SK-N-SH treated with all-trans-retinoic acid at 6 μM for 48 hours (cell line): ENCODE measurements at regions not wholly inside any gene's neighbourhood (a gene's known extent, or its start where the extent isn't known, plus 50 kb on each side); places are given as distances from the start of the nearest gene placed in this dataset.

ENCODE experiments used
- ATAC-seq: fragments of 200-7000 bp; cut with Tn5 transposase; 3 replicates; pipeline ENCODE4 v1.9.1; 2020; ENCODE audit warnings: mild to moderate bottlenecking, moderate library complexity
- ARNTL ChIP-seq: fragments of 450-650 bp; formaldehyde crosslinking; IDR thresholded peaks from 2 replicates; pipeline ENCODE4 v1.5.0; 2020; ENCODE audit warnings: low read depth, mild to moderate bottlenecking, moderate library complexity, borderline replicate concordance
- BACH2 ChIP-seq: fragments of 250-450 bp; sonication (Bioruptor Pico); IDR thresholded peaks from 2 replicates; pipeline ENCODE4 v1.9.0; 2021; ENCODE audit warnings: mild to moderate bottlenecking, borderline replicate concordance
- CSDC2 ChIP-seq: fragments of 250-450 bp; sonication (Bioruptor Pico); IDR thresholded peaks from 2 replicates; pipeline ENCODE4 v1.5.0; 2020; ENCODE audit warnings: mild to moderate bottlenecking, moderate library complexity
- ESRRG ChIP-seq: fragments of 250-450 bp; sonication (Bioruptor Pico); IDR thresholded peaks from 2 replicates; pipeline ENCODE4 v1.6.1; 2021; ENCODE audit warnings: mild to moderate bottlenecking
- GLIS3 ChIP-seq: fragments of 250-450 bp; sonication (Bioruptor Pico); IDR thresholded peaks from 2 replicates; pipeline ENCODE4 v1.5.0; 2020; ENCODE audit warnings: mild to moderate bottlenecking, moderate library complexity
- OSR1 ChIP-seq: fragments of 250-450 bp; sonication (Bioruptor Pico); IDR thresholded peaks from 2 replicates; pipeline ENCODE4 v1.8.0; 2022; ENCODE audit warnings: moderate library complexity, mild to moderate bottlenecking, inconsistent platforms
- PPARA ChIP-seq: fragments of 250-450 bp; sonication (Bioruptor Pico); IDR thresholded peaks from 2 replicates; pipeline ENCODE4 v1.5.0; 2020; ENCODE audit warnings: mild to moderate bottlenecking, borderline replicate concordance
- RARB ChIP-seq: fragments of 250-450 bp; sonication (Bioruptor Pico); IDR thresholded peaks from 2 replicates; pipeline ENCODE4 v1.8.0; 2021; ENCODE audit warnings: mild to moderate bottlenecking, moderate library complexity
- SNAI2 ChIP-seq: fragments of 250-450 bp; sonication (Bioruptor Pico); IDR thresholded peaks from 2 replicates; pipeline ENCODE4 v1.5.0; 2020; ENCODE audit warnings: mild to moderate bottlenecking, moderate library complexity
- TOX ChIP-seq: fragments of 250-450 bp; sonication (Bioruptor Pico); IDR thresholded peaks from 2 replicates; pipeline ENCODE4 v1.8.0; 2021; ENCODE audit warnings: mild to moderate bottlenecking, moderate library complexity, borderline replicate concordance
- ZC3H10 ChIP-seq: fragments of 250-450 bp; sonication (Bioruptor Pico); IDR thresholded peaks from 2 replicates; pipeline ENCODE4 v1.5.1; 2021; ENCODE audit warnings: mild to moderate bottlenecking, moderate library complexity
- ZFP3 ChIP-seq: fragments of 250-450 bp; sonication (Bioruptor Pico); IDR thresholded peaks from 2 replicates; pipeline ENCODE4 v1.5.0; 2020; ENCODE audit warnings: mild to moderate bottlenecking, moderate library complexity
- ZFP30 ChIP-seq: fragments of 450-650 bp; formaldehyde crosslinking; IDR thresholded peaks from 2 replicates; pipeline ENCODE4 v1.5.0; 2022; ENCODE audit warnings: mild to moderate bottlenecking, moderate library complexity
- ZNF565 ChIP-seq: fragments of 450-650 bp; formaldehyde crosslinking; conservative IDR thresholded peaks from 2 replicates; pipeline ENCODE4 v1.5.0; 2020; ENCODE audit warnings: low read depth, mild to moderate bottlenecking, moderate library complexity
- ZNF70 ChIP-seq: fragments of 450-650 bp; formaldehyde crosslinking; IDR thresholded peaks from 2 replicates; pipeline ENCODE4 v1.5.0; 2020; ENCODE audit warnings: mild to moderate bottlenecking, moderate library complexity
- ZNF8 ChIP-seq: fragments of 450-650 bp; formaldehyde crosslinking; IDR thresholded peaks from 2 replicates; pipeline ENCODE4 v1.5.0; 2020; ENCODE audit warnings: mild to moderate bottlenecking, moderate library complexity
- TF ChIP-seq, protein P1 (sequence below): fragments of 250-450 bp; sonication (Bioruptor Pico); IDR thresholded peaks from 2 replicates; pipeline ENCODE4 v1.5.1; 2020; ENCODE audit warnings: low read depth, mild to moderate bottlenecking, moderate library complexity
- TF ChIP-seq, protein P2 (sequence below): fragments of 250-450 bp; sonication (Bioruptor Pico); IDR thresholded peaks from 2 replicates; pipeline ENCODE4 v1.5.0; 2020; ENCODE audit warnings: mild to moderate bottlenecking, moderate library complexity
- TF ChIP-seq, protein P3 (sequence below): fragments of 250-450 bp; sonication (Bioruptor Pico); IDR thresholded peaks from 2 replicates; pipeline ENCODE4 v1.5.1; 2021; ENCODE audit warnings: mild to moderate bottlenecking, moderate library complexity
- TF ChIP-seq, protein P4 (sequence below): fragments of 250-450 bp; sonication (Bioruptor Pico); IDR thresholded peaks from 2 replicates; pipeline ENCODE4 v1.8.0; 2021; ENCODE audit warnings: low read depth, mild to moderate bottlenecking, moderate library complexity, borderline replicate concordance

DNA sequence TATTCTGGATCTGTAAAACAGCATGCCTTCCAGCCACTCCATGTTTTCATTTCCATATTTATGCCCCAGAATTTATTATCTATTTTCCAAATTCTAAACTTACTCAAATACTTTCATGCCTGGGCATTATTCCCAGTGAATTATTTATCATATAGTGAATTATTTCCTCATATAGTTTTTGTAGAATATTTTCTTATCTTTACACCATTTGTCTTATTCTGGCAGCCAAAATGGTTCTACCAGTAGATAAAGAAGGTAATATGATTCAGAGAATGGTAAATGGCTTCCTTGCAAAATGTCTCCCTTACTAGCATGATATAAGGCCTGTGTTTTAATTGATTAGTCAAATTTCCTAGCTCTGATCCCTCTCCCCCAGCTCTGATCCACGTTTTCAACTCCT lies 305.8 kb downstream of the SPRY2 start:
- ATAC-seq, result no peak
- TF ChIP-seq ARNTL, result no peak
- TF ChIP-seq, protein P1, sequence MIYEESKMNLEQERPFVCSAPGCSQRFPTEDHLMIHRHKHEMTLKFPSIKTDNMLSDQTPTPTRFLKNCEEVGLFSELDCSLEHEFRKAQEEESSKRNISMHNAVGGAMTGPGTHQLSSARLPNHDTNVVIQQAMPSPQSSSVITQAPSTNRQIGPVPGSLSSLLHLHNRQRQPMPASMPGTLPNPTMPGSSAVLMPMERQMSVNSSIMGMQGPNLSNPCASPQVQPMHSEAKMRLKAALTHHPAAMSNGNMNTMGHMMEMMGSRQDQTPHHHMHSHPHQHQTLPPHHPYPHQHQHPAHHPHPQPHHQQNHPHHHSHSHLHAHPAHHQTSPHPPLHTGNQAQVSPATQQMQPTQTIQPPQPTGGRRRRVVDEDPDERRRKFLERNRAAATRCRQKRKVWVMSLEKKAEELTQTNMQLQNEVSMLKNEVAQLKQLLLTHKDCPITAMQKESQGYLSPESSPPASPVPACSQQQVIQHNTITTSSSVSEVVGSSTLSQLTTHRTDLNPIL, result no peak
- no peak for TF ChIP-seq ESRRG (CRISPR knock-in tag)
- no peak for TF ChIP-seq ZC3H10 (CRISPR knock-in tag)
- TF ChIP-seq GLIS3 (CRISPR knock-in tag), result no peak
- TF ChIP-seq PPARA (CRISPR knock-in tag), result no peak
- TF ChIP-seq SNAI2 (CRISPR knock-in tag), result no peak
- TF ChIP-seq CSDC2 (CRISPR knock-in tag), result no peak
- TF ChIP-seq, protein P2, sequence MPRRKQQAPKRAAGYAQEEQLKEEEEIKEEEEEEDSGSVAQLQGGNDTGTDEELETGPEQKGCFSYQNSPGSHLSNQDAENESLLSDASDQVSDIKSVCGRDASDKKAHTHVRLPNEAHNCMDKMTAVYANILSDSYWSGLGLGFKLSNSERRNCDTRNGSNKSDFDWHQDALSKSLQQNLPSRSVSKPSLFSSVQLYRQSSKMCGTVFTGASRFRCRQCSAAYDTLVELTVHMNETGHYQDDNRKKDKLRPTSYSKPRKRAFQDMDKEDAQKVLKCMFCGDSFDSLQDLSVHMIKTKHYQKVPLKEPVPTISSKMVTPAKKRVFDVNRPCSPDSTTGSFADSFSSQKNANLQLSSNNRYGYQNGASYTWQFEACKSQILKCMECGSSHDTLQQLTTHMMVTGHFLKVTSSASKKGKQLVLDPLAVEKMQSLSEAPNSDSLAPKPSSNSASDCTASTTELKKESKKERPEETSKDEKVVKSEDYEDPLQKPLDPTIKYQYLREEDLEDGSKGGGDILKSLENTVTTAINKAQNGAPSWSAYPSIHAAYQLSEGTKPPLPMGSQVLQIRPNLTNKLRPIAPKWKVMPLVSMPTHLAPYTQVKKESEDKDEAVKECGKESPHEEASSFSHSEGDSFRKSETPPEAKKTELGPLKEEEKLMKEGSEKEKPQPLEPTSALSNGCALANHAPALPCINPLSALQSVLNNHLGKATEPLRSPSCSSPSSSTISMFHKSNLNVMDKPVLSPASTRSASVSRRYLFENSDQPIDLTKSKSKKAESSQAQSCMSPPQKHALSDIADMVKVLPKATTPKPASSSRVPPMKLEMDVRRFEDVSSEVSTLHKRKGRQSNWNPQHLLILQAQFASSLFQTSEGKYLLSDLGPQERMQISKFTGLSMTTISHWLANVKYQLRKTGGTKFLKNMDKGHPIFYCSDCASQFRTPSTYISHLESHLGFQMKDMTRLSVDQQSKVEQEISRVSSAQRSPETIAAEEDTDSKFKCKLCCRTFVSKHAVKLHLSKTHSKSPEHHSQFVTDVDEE (CRISPR knock-in tag), result no peak
- no peak for TF ChIP-seq ZFP30 (CRISPR knock-in tag)
- TF ChIP-seq ZNF70 (CRISPR knock-in tag), result no peak
- TF ChIP-seq ZNF565, result no peak
- no peak for TF ChIP-seq RARB (CRISPR knock-in tag)
- TF ChIP-seq, protein P3, sequence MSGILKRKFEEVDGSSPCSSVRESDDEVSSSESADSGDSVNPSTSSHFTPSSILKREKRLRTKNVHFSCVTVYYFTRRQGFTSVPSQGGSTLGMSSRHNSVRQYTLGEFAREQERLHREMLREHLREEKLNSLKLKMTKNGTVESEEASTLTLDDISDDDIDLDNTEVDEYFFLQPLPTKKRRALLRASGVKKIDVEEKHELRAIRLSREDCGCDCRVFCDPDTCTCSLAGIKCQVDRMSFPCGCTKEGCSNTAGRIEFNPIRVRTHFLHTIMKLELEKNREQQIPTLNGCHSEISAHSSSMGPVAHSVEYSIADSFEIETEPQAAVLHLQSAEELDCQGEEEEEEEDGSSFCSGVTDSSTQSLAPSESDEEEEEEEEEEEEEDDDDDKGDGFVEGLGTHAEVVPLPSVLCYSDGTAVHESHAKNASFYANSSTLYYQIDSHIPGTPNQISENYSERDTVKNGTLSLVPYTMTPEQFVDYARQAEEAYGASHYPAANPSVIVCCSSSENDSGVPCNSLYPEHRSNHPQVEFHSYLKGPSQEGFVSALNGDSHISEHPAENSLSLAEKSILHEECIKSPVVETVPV, result no peak
- TF ChIP-seq OSR1 (CRISPR knock-in tag), result no peak
- TF ChIP-seq, all 23 proteins: peak for 0

DNA sequence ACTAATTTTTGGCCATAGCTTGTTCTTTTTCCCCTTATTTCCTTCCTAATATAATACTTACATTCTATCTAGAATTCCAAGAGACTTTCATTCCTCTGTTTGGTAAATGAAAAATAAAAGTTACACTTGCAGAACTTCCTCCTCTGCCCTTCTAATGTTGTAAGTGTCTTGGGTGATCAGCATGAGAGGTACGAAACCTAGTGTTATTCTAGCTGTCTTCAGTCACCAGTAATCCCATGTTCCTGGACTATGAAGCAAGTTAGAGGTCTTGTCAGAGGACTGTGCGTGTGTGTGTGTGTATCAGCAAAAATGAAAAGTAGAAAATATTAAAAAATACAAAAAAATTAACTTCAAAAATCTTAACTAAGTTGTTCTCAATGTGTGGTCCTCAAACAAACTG lies 307.0 kb downstream of the SPRY2 start:
- no peak for TF ChIP-seq CSDC2 (CRISPR knock-in tag)
- TF ChIP-seq OSR1 (CRISPR knock-in tag), result no peak
- TF ChIP-seq ZC3H10 (CRISPR knock-in tag), result no peak
- TF ChIP-seq, protein P1, result no peak
- no peak for TF ChIP-seq SNAI2 (CRISPR knock-in tag)
- no peak for TF ChIP-seq RARB (CRISPR knock-in tag)
- no peak for TF ChIP-seq ZFP3 (CRISPR knock-in tag)
- no peak for TF ChIP-seq BACH2 (CRISPR knock-in tag)
- ATAC-seq, result no peak

DNA sequence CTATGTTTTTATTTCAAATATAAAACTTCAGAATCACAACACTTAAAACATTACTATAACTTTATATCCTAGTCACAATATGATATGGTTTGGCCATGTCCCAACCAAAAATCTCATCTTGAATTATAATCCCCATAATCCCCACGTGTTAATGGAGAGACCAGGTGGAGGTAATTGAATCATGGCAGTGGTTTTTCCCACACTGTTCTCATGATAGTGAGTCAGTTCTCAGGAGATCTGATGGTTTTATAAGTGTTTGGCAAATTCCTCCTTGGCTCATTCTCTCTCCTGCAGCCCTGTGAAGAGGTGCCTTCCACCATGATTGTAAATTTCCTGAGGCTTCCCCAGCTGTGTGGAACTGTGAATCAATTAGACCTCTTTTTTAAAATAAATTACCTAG lies 307.6 kb downstream of the SPRY2 start:
- TF ChIP-seq OSR1 (CRISPR knock-in tag) (no peak), ZFP30 (CRISPR knock-in tag) (no peak), RARB (CRISPR knock-in tag) (no peak), ZC3H10 (CRISPR knock-in tag) (no peak), ZNF8 (no peak), BACH2 (CRISPR knock-in tag) (no peak)
- TF ChIP-seq, protein P1, result no peak
- TF ChIP-seq, all 23 proteins: peak for 0
- no peak for ATAC-seq

DNA sequence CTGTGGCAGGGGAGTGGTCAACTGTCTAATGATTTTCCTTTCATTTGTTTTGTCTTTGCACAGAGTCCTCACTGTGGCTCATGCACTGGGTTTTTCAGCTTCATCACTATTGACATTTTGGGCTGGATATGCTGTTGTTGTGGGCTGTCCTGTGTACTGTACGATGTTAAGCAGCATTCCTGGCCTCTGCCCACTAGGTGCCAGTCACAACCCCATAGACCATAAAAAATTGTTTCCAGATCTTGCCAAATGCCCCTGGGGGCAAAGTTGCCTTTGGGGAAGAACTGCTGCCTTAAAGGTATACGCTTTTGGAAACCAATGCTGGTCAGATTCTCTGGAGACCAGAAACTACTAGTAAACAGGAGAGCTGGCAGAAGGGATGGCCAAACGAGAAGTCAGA lies 310.4 kb downstream of the SPRY2 start:
- ATAC-seq, result peak; percentile 95
- TF ChIP-seq TOX (CRISPR knock-in tag) (no peak), CSDC2 (CRISPR knock-in tag) (no peak), ZNF565 (no peak), SNAI2 (CRISPR knock-in tag) (no peak), ZFP30 (CRISPR knock-in tag) (no peak), ZNF70 (CRISPR knock-in tag) (no peak), GLIS3 (CRISPR knock-in tag) (no peak), OSR1 (CRISPR knock-in tag) (no peak), ESRRG (CRISPR knock-in tag) (no peak), ZNF8 (no peak), RARB (CRISPR knock-in tag) (no peak), ARNTL (no peak)
- TF ChIP-seq, protein P3, result no peak
- TF ChIP-seq, protein P2 (CRISPR knock-in tag), result no peak
- TF ChIP-seq, protein P4, sequence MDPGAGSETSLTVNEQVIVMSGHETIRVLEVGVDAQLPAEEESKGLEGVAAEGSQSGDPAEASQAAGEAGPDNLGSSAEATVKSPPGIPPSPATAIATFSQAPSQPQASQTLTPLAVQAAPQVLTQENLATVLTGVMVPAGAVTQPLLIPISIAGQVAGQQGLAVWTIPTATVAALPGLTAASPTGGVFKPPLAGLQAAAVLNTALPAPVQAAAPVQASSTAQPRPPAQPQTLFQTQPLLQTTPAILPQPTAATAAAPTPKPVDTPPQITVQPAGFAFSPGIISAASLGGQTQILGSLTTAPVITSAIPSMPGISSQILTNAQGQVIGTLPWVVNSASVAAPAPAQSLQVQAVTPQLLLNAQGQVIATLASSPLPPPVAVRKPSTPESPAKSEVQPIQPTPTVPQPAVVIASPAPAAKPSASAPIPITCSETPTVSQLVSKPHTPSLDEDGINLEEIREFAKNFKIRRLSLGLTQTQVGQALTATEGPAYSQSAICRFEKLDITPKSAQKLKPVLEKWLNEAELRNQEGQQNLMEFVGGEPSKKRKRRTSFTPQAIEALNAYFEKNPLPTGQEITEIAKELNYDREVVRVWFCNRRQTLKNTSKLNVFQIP (CRISPR knock-in tag), result no peak
